Stomach (tissue), 4 donors: ENCODE measurements at regions not wholly inside any gene's neighbourhood (a gene's known extent, or its start where the extent isn't known, plus 50 kb on each side); places are given as distances from the start of the nearest gene placed in this dataset.

Experiments
- CTCF ChIP-seq, 7 experiments: fragments of 450-650 bp in 4 of 7; fragments of 200-600 bp in 3 of 7; sonication (generic) in 3 of 7; IDR thresholded peaks; one replicate each; pipeline ENCODE4 v1.5.1; 2016 to 2019; ENCODE audit warnings: antibody characterized with exemption in 7 of 7, control low read depth in 2 of 7, mild to moderate bottlenecking in 1 of 7
- POLR2AphosphoS5 ChIP-seq, 3 donors: sonication (generic); formaldehyde crosslinking; IDR thresholded peaks; one replicate each; pipeline ENCODE4 v1.6.1; 2016; ENCODE audit warnings: antibody characterized with exemption in 3 of 3

- TF ChIP-seq CTCF (IDR thresholded peaks at IDR 0.05) (no peak), POLR2AphosphoS5 (IDR thresholded peaks at IDR 0.05) (no peak)
These were observed 112.5 kb upstream of the RAB4A start for GRCh38 chr1:229158341-229158921.
